Suprapubic skin (tissue), 4 donors: ENCODE measurements at regions not wholly inside any gene's neighbourhood (a gene's known extent, or its start where the extent isn't known, plus 50 kb on each side); places are given as distances from the start of the nearest gene placed in this dataset.

ENCODE experiments used
- DNase-seq, 2 donors: peaks; one replicate each; pipeline ENCODE4 v3.0.0-alpha.2; 2019; ENCODE audit warnings: low spot score in 2 of 2
- H3K27ac ChIP-seq: fragments of 200-600 bp; sonication (generic); one replicate; pipeline ENCODE4 v1.5.1; 2019
- H3K27me3 ChIP-seq: fragments of 200-600 bp; sonication (generic); one replicate; pipeline ENCODE4 v1.5.1; 2019
- H3K36me3 ChIP-seq: fragments of 200-600 bp; sonication (generic); one replicate; pipeline ENCODE4 v1.5.1; 2019
- H3K4me1 ChIP-seq: fragments of 200-600 bp; sonication (generic); one replicate; pipeline ENCODE4 v1.5.1; 2019
- H3K4me3 ChIP-seq: fragments of 200-600 bp; sonication (generic); one replicate; pipeline ENCODE4 v1.5.1; 2019; ENCODE audit warnings: mild to moderate bottlenecking
- H3K9me3 ChIP-seq: fragments of 200-600 bp; sonication (generic); one replicate; pipeline ENCODE4 v1.5.1; 2019
- EP300 ChIP-seq: sonication (generic); formaldehyde crosslinking; IDR thresholded peaks from one replicate; pipeline ENCODE4 v1.6.1; 2017; ENCODE audit warnings: antibody characterized with exemption
- POLR2A ChIP-seq, 2 donors: fragments of 450-650 bp; IDR thresholded peaks; one replicate each; pipeline ENCODE4 v1.6.1; 2017; ENCODE audit warnings: antibody characterized with exemption in 2 of 2, mild to moderate bottlenecking in 2 of 2, moderate library complexity in 2 of 2
- POLR2AphosphoS5 ChIP-seq, 3 donors: sonication (generic); formaldehyde crosslinking; IDR thresholded peaks; one replicate each; pipeline ENCODE4 v1.6.1; 2017; ENCODE audit warnings: antibody characterized with exemption in 3 of 3
- WGBS: methylation state at CpG from one replicate; pipeline ENCODE4 v1.1.5; 2018; 5-methylcytosine and 5-hydroxymethylcytosine counted together
- TF ChIP-seq, protein P1 (sequence below), 2 donors: fragments of 200-600 bp in 1 of 2; fragments of 450-650 bp in 1 of 2; sonication (generic) in 1 of 2; IDR thresholded peaks; one replicate each; pipeline ENCODE4 v1.5.1; 2016 to 2019; ENCODE audit warnings: antibody characterized with exemption in 2 of 2, mild to moderate bottlenecking in 1 of 2, moderate library complexity in 1 of 2

DNA sequence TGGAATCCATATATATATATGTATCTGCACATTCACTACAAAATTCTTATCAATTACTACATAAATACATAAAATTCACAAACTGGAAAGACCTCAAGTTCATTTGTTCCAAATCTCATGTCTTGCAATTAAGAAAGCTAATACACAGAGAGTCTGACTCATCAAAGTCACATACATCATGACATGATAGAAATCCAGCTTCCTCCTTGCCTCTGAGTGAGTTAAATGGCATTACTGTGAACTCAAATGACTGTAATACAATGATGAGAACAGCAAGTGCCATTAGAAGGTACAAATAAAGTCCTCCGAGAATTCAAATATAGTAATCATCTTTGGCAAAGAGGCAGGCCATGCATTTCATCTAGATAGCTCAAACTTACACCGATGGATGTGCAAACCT is 55.1 kb upstream of the AGTR1 start:
- H3K27ac ChIP-seq, result no peak overlapping the region
- DNase-seq, result no peak
- H3K9me3 ChIP-seq, result no peaks in the 10 kb centered on the region
- H3K27me3 ChIP-seq, result no peaks in the 10 kb centered on the region
- H3K4me1 ChIP-seq, result no peaks in the 10 kb centered on the region
- TF ChIP-seq POLR2A (IDR thresholded peaks at IDR 0.05) (no peak), EP300 (no peak), POLR2AphosphoS5 (IDR thresholded peaks at IDR 0.05) (no peak)
- TF ChIP-seq, protein P1, sequence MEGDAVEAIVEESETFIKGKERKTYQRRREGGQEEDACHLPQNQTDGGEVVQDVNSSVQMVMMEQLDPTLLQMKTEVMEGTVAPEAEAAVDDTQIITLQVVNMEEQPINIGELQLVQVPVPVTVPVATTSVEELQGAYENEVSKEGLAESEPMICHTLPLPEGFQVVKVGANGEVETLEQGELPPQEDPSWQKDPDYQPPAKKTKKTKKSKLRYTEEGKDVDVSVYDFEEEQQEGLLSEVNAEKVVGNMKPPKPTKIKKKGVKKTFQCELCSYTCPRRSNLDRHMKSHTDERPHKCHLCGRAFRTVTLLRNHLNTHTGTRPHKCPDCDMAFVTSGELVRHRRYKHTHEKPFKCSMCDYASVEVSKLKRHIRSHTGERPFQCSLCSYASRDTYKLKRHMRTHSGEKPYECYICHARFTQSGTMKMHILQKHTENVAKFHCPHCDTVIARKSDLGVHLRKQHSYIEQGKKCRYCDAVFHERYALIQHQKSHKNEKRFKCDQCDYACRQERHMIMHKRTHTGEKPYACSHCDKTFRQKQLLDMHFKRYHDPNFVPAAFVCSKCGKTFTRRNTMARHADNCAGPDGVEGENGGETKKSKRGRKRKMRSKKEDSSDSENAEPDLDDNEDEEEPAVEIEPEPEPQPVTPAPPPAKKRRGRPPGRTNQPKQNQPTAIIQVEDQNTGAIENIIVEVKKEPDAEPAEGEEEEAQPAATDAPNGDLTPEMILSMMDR (IDR thresholded peaks at IDR 0.05), result no peak
- WGBS, result 88% methylated on average over 2 of the region's 2 CpGs
- no peak overlapping the region for H3K4me3 ChIP-seq
- H3K36me3 ChIP-seq, result no peaks in the 10 kb centered on the region

DNA sequence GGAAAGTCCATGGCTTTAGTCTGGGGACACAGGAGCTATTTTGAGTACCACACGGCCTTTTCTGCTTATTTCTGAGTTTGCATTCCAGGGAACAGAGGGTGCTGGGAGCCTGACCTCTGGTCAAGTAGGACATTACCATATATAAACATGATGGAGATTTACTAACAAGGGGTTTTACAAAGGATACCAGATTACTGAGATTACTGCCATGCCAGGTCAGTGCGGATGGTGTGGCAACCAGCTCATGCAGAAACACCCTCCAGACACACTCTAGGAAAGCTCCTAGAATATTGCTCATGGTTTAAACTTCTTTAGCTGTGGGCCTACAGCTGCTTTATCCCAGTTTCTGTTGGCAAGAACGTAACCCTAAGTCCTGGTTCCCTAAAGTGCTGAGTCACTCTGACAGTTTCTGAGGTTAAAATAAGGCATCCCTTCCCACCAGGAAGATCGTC is 54.3 kb upstream of the AGTR1 start:
- Histone ChIP-seq H3K36me3 (no peaks in the 10 kb centered on the region), H3K27ac (no peak overlapping the region), H3K27me3 (no peaks in the 10 kb centered on the region), H3K9me3 (no peaks in the 10 kb centered on the region), H3K4me1 (no peaks in the 10 kb centered on the region), H3K4me3 (no peak overlapping the region)
- DNase-seq, result no peak
- 51% methylated on average over 4 of the region's 4 CpGs for WGBS
- TF ChIP-seq, protein P1 (IDR thresholded peaks at IDR 0.05), result no peak
- TF ChIP-seq POLR2AphosphoS5 (IDR thresholded peaks at IDR 0.05) (no peak), EP300 (no peak), POLR2A (IDR thresholded peaks at IDR 0.05) (no peak)

DNA sequence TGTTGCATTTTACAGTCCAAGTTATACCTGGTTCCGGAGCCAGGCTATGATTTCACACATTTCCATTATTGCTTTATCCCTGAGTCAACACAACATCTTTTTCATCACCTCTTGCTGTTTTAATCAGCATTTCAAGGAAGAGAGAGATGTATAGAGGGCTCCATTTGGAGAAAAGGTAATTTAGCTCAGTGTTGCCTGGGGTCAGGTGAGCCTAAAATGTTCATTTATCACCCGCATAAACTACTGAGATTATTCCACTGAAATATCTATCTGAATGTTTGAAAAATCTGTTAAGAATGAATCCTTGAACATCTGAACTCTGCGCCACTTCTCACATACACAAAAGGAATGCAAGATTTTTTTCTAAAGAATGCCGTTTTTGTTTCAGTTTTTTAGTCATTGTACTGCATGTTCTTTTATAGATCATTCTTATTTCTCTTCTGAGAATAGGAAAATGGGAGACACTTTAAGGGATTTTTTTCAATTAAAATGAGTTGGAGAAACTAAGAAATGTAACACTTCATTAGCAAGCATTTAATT is 51.5 kb upstream of the AGTR1 start:
- Histone ChIP-seq H3K36me3 (no peaks in the 10 kb centered on the region), H3K27me3 (no peaks in the 10 kb centered on the region), H3K4me3 (no peak overlapping the region), H3K27ac (no peak overlapping the region), H3K4me1 (no peaks in the 10 kb centered on the region), H3K9me3 (no peaks in the 10 kb centered on the region)
- TF ChIP-seq, protein P1 (IDR thresholded peaks at IDR 0.05), result no peak
- TF ChIP-seq POLR2AphosphoS5 (IDR thresholded peaks at IDR 0.05) (no peak), POLR2A (IDR thresholded peaks at IDR 0.05) (no peak), EP300 (no peak)
- no peak for DNase-seq
- WGBS, result 70% methylated on average over 4 of the region's 4 CpGs
